ENCODE measurements at regions not wholly inside any gene's neighbourhood (a gene's known extent, or its start where the extent isn't known, plus 50 kb on each side); places are given as distances from the start of the nearest gene placed in this dataset.

GRCh38 chr2:102932501-102932900 lies 170.7 kb downstream of the TMEM182 start:
- H3K9me3 ChIP-seq (ENCODE audit: insufficient read depth, low read length) = no peaks in the 10 kb centered on the region
- no peaks in the 10 kb centered on the region for H3K36me3 ChIP-seq (replicated peaks; ENCODE audit: low read depth, low read length)
- no peak overlapping the region for H2AFZ ChIP-seq (ENCODE audit: low read depth, low read length)
- no peak for TF ChIP-seq CTCF (IDR thresholded peaks at IDR 0.05; ENCODE audit: low read depth, low read length)
- TF ChIP-seq EZH2phosphoT487 (IDR thresholded peaks at IDR 0.05; ENCODE audit: low read depth) = no peak
- no peaks in the 10 kb centered on the region for H3K4me1 ChIP-seq (ENCODE audit: low read length)
- H3K27ac ChIP-seq (ENCODE audit: low read length) = no peak overlapping the region
- H3K27me3 ChIP-seq (ENCODE audit: low read depth, low read length) = no peaks in the 10 kb centered on the region
- no peak overlapping the region for H3K9ac ChIP-seq (ENCODE audit: low read length)
- no peak overlapping the region for H3K4me2 ChIP-seq (ENCODE audit: low read length)
- H3K79me2 ChIP-seq (ENCODE audit: low read length) = no peaks in the 10 kb centered on the region
- no peaks in the 10 kb centered on the region for H4K20me1 ChIP-seq (ENCODE audit: insufficient read depth, low read length)
- H3K4me3 ChIP-seq (ENCODE audit: low read length) = no peak overlapping the region

- no peaks in the 10 kb centered on the region for H3K27me3 ChIP-seq (ENCODE audit: low read depth, low read length)
- H3K36me3 ChIP-seq (replicated peaks; ENCODE audit: low read depth, low read length) = no peaks in the 10 kb centered on the region
- H3K9me3 ChIP-seq (ENCODE audit: insufficient read depth, low read length) = no peaks in the 10 kb centered on the region
- no peaks in the 10 kb centered on the region for H4K20me1 ChIP-seq (ENCODE audit: insufficient read depth, low read length)
- H2AFZ ChIP-seq (ENCODE audit: low read depth, low read length) = no peak overlapping the region
- TF ChIP-seq CTCF (IDR thresholded peaks at IDR 0.05; ENCODE audit: low read depth, low read length) (no peak), EZH2phosphoT487 (IDR thresholded peaks at IDR 0.05; ENCODE audit: low read depth) (no peak)
- H3K4me3 ChIP-seq (ENCODE audit: low read length) = no peak overlapping the region
- no peak overlapping the region for H3K9ac ChIP-seq (ENCODE audit: low read length)
- no peaks in the 10 kb centered on the region for H3K4me1 ChIP-seq (ENCODE audit: low read length)
- no peak overlapping the region for H3K27ac ChIP-seq (ENCODE audit: low read length)
- H3K4me2 ChIP-seq (ENCODE audit: low read length) = no peak overlapping the region
- no peaks in the 10 kb centered on the region for H3K79me2 ChIP-seq (ENCODE audit: low read length)
Observed at GRCh38 chr2:102939207-102939606, 177.4 kb downstream of the TMEM182 start.

- Histone ChIP-seq H2AFZ (ENCODE audit: low read depth, low read length) (no peak overlapping the region), H3K4me1 (ENCODE audit: low read length) (no peaks in the 10 kb centered on the region), H3K27me3 (ENCODE audit: low read depth, low read length) (no peaks in the 10 kb centered on the region), H3K36me3 (replicated peaks; ENCODE audit: low read depth, low read length) (no peaks in the 10 kb centered on the region), H3K9ac (ENCODE audit: low read length) (no peak overlapping the region), H3K27ac (ENCODE audit: low read length) (no peak overlapping the region), H3K4me3 (ENCODE audit: low read length) (no peak overlapping the region), H3K4me2 (ENCODE audit: low read length) (no peak overlapping the region), H3K9me3 (ENCODE audit: insufficient read depth, low read length) (no peaks in the 10 kb centered on the region), H3K79me2 (ENCODE audit: low read length) (no peaks in the 10 kb centered on the region), H4K20me1 (ENCODE audit: insufficient read depth, low read length) (no peaks in the 10 kb centered on the region)
- TF ChIP-seq EZH2phosphoT487 (IDR thresholded peaks at IDR 0.05; ENCODE audit: low read depth) (no peak), CTCF (IDR thresholded peaks at IDR 0.05; ENCODE audit: low read depth, low read length) (no peak)
Observed at GRCh38 chr2:102940684-102941083, 178.9 kb downstream of the TMEM182 start.

GRCh38 chr2:102942107-102942506 lies 180.3 kb downstream of the TMEM182 start:
- TF ChIP-seq CTCF (IDR thresholded peaks at IDR 0.05; ENCODE audit: low read depth, low read length) (no peak), EZH2phosphoT487 (IDR thresholded peaks at IDR 0.05; ENCODE audit: low read depth) (no peak)
- H3K27me3 ChIP-seq (ENCODE audit: low read depth, low read length) = no peaks in the 10 kb centered on the region
- H3K4me3 ChIP-seq (ENCODE audit: low read length) = no peak overlapping the region
- H4K20me1 ChIP-seq (ENCODE audit: insufficient read depth, low read length) = no peaks in the 10 kb centered on the region
- H2AFZ ChIP-seq (ENCODE audit: low read depth, low read length) = no peak overlapping the region
- no peaks in the 10 kb centered on the region for H3K36me3 ChIP-seq (replicated peaks; ENCODE audit: low read depth, low read length)
- no peak overlapping the region for H3K9ac ChIP-seq (ENCODE audit: low read length)
- H3K79me2 ChIP-seq (ENCODE audit: low read length) = no peaks in the 10 kb centered on the region
- no peaks in the 10 kb centered on the region for H3K9me3 ChIP-seq (ENCODE audit: insufficient read depth, low read length)
- no peak overlapping the region for H3K4me2 ChIP-seq (ENCODE audit: low read length)
- H3K4me1 ChIP-seq (ENCODE audit: low read length) = no peaks in the 10 kb centered on the region
- H3K27ac ChIP-seq (ENCODE audit: low read length) = no peak overlapping the region
